ENCODE measurements at regions not wholly inside any gene's neighbourhood (a gene's known extent, or its start where the extent isn't known, plus 50 kb on each side); places are given as distances from the start of the nearest gene placed in this dataset.
"Not testable (repeated sequence)": the region's sequence is repeated elsewhere in the genome, so short reads cannot be mapped to it uniquely, and the experiment has no call there.

DNA sequence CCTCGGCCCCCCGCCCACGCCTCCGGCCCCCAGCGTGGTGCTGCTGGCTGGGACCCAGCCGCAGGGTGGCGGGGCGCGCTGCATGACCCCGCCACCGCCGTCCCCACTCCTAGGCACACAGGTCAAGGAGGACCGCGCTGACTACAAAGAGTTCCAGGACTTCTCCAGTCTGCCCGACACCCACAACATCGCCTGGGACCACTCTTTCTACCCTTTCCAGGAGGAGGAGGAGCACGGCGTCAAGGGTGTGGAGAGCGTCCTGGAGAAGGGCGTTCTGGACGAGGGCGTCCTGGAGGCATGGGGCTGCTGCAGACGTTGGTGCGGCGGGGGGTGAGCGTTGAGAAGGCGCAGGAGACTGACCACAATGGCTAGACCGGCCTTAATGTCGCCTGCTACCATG is 101.7 kb upstream of the OR4C13 start:
- H3K4me1 ChIP-seq (ENCODE audit: control insufficient read depth, low read depth, low read length); H3K9ac ChIP-seq (ENCODE audit: low read length); H3K4me3 ChIP-seq (ENCODE audit: low read length); H3K27ac ChIP-seq (ENCODE audit: low read length); H3K27me3 ChIP-seq (ENCODE audit: control insufficient read depth, insufficient read depth, low read length); H3K36me3 ChIP-seq (ENCODE audit: control insufficient read depth, low read depth, low read length): not testable (repeated sequence)
- peaks cover 11% of the 10 kb centered on the region for H3K9me3 ChIP-seq (ENCODE audit: control insufficient read depth, low read depth, low read length)

DNA sequence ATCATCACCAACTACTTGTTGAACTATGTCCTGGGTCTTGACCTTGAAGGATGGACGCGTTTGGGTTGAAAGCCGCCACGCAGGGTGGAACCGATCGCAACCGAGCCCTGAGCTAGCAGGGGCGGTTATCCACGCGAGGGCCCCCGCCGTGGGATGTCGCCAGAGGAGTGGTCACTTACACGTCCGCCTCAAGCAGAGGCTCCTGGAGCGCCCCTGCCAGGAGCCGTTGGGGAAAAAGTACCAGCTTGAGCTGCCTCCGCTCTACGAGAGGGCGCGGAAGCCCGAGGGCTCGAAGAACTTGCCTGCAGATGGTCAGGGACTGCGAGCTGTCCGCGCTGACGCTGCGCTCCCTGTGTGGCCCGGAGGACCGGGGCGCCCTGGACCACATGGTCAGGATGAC is 100.7 kb upstream of the OR4C13 start:
- no peaks in the 10 kb centered on the region for H3K36me3 ChIP-seq (ENCODE audit: control insufficient read depth, low read depth, low read length)
- H3K9me3 ChIP-seq (ENCODE audit: control insufficient read depth, low read depth, low read length), result peaks cover 8% of the 10 kb centered on the region
- H3K27ac ChIP-seq (ENCODE audit: low read length), result no peak overlapping the region
- H3K27me3 ChIP-seq (ENCODE audit: control insufficient read depth, insufficient read depth, low read length), result no peaks in the 10 kb centered on the region
- H3K4me1 ChIP-seq (ENCODE audit: control insufficient read depth, low read depth, low read length), result no peaks in the 10 kb centered on the region
- no peak overlapping the region for H3K9ac ChIP-seq (ENCODE audit: low read length)
- H3K4me3 ChIP-seq (ENCODE audit: low read length), result no peak overlapping the region

DNA sequence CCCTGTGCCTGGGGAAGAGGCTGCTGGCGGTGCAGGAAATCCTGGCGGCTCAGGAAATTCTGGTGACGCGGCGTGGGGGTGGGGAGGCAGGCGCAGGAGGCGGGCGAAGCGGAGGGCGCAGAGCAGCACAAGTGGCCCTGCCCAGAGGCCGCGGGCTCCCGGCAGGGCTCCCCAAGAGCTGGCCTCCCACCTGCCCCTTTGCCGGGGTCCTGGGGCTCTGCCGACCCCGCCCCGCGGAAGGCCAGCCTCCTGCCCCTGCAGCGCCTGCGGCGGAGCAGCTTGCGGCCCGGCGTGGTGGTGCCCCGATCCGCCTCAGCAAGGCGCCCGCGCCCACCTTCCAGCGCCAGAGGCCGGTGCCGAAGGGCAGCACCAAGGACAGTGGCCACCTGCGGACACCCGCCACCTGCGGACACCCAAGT is 100.2 kb upstream of the OR4C13 start:
- Histone ChIP-seq H3K9me3 (ENCODE audit: control insufficient read depth, low read depth, low read length) (peaks cover 8% of the 10 kb centered on the region), H3K36me3 (ENCODE audit: control insufficient read depth, low read depth, low read length) (no peaks in the 10 kb centered on the region), H3K4me3 (ENCODE audit: low read length) (no peak overlapping the region), H3K27me3 (ENCODE audit: control insufficient read depth, insufficient read depth, low read length) (no peaks in the 10 kb centered on the region), H3K9ac (ENCODE audit: low read length) (no peak overlapping the region), H3K4me1 (ENCODE audit: control insufficient read depth, low read depth, low read length) (no peaks in the 10 kb centered on the region), H3K27ac (ENCODE audit: low read length) (no peak overlapping the region)

DNA sequence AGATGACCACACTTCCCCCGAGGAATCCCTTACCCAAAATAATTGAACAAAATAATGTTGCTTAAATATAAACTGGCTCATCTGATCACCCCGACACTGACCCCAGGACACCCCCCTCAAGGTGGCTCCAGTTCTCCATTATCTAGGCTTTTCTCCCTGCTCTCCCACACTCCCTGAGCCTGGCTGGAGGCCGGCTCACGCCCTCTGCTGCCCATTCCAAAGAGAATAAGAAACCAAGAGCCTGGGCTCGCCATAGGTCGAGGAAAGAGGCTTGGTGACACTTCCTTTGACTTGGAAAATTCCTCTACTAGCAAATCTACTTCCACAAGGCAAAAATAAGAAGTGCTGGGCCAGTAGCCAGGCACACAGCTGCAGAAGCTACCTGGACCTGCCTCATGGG is 63.3 kb upstream of the OR4C13 start:
- not testable (repeated sequence) for H3K27me3 ChIP-seq (ENCODE audit: control insufficient read depth, insufficient read depth, low read length); H3K27ac ChIP-seq (ENCODE audit: low read length); H3K36me3 ChIP-seq (ENCODE audit: control insufficient read depth, low read depth, low read length); H3K4me1 ChIP-seq (ENCODE audit: control insufficient read depth, low read depth, low read length); H3K9ac ChIP-seq (ENCODE audit: low read length); H3K4me3 ChIP-seq (ENCODE audit: low read length)
- peaks cover 20% of the 10 kb centered on the region for H3K9me3 ChIP-seq (ENCODE audit: control insufficient read depth, low read depth, low read length)

DNA sequence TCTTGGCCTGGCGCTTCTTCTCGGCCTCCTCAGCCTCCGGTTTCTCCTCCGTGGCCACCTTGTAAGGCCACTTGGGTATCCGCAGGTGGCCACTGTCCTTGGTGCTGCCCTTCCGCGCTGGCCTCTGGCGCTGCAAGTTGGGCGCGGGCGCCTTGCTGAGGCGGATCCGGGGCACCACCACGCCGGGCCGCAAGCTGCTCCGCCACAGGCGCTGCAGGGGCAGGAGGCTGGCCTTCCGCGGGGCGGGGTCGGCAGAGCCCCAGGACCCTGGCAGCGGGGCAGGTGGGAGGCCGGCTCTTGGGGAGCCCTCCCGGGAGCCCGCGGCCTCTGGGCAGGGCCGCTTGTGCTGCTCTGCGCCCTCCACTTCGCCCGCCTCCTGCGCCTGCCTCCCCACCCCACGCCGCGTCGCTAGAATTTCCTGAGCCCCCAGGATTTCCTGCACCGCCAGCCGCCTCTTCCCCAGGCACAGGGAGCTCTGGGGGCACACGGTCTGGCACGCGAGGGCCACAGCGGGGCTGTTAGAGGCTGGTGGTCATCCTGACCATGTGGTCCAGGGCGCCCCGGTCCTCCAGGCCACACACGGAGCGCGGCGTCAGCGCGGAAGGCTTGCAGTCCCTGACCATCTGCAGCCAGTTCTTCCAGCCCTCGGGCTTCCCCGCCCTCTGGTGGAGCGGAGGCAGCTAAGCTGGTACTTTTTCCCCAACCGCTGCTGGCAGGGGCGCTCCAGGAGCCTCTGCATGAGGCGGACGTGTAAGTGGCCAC is 60.1 kb upstream of the OR4C13 start:
- H3K27me3 ChIP-seq (ENCODE audit: control insufficient read depth, insufficient read depth, low read length); H3K36me3 ChIP-seq (ENCODE audit: control insufficient read depth, low read depth, low read length); H3K4me3 ChIP-seq (ENCODE audit: low read length); H3K27ac ChIP-seq (ENCODE audit: low read length); H3K4me1 ChIP-seq (ENCODE audit: control insufficient read depth, low read depth, low read length); H3K9ac ChIP-seq (ENCODE audit: low read length): not testable (repeated sequence)
- H3K9me3 ChIP-seq (ENCODE audit: control insufficient read depth, low read depth, low read length), result peaks cover 35% of the 10 kb centered on the region

DNA sequence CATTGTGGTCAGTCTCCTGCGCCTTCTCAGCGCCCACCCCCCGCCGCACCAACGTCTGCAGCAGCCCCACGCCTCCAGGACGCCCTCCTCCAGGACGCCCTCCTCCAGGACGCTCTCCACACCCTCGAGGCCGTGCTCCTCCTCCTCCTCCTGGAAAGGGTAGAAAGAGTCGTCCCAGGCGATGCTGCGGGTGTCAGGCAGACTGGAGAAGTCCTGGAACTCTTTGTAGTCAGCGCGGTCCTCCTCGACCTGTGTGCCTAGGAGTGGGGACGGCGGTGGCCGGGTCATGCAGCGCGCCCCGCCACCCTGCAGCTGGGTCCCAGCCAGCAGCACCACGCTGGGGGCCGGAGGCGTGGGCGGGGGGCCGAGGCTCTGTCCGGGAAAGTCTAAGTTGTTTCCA is 58.7 kb upstream of the OR4C13 start:
- not testable (repeated sequence) for H3K4me3 ChIP-seq (ENCODE audit: low read length); H3K9ac ChIP-seq (ENCODE audit: low read length); H3K36me3 ChIP-seq (ENCODE audit: control insufficient read depth, low read depth, low read length); H3K27me3 ChIP-seq (ENCODE audit: control insufficient read depth, insufficient read depth, low read length); H3K4me1 ChIP-seq (ENCODE audit: control insufficient read depth, low read depth, low read length); H3K27ac ChIP-seq (ENCODE audit: low read length)
- peaks cover 43% of the 10 kb centered on the region for H3K9me3 ChIP-seq (ENCODE audit: control insufficient read depth, low read depth, low read length)

All from iPS-18a (cell line).